ENCODE measurements at regions not wholly inside any gene's neighbourhood (a gene's known extent, or its start where the extent isn't known, plus 50 kb on each side); places are given as distances from the start of the nearest gene placed in this dataset.

GRCh38 chr7:155920068-155920461, 107.8 kb upstream of the SHH start:
- TF ChIP-seq, protein P1, sequence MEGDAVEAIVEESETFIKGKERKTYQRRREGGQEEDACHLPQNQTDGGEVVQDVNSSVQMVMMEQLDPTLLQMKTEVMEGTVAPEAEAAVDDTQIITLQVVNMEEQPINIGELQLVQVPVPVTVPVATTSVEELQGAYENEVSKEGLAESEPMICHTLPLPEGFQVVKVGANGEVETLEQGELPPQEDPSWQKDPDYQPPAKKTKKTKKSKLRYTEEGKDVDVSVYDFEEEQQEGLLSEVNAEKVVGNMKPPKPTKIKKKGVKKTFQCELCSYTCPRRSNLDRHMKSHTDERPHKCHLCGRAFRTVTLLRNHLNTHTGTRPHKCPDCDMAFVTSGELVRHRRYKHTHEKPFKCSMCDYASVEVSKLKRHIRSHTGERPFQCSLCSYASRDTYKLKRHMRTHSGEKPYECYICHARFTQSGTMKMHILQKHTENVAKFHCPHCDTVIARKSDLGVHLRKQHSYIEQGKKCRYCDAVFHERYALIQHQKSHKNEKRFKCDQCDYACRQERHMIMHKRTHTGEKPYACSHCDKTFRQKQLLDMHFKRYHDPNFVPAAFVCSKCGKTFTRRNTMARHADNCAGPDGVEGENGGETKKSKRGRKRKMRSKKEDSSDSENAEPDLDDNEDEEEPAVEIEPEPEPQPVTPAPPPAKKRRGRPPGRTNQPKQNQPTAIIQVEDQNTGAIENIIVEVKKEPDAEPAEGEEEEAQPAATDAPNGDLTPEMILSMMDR (IDR thresholded peaks at IDR 0.05): no peak
- TF ChIP-seq POLR2A (IDR thresholded peaks at IDR 0.05) (no peak), EP300 (IDR thresholded peaks at IDR 0.05) (no peak)

Measured in ovary (tissue), 3 donors.